Prostate gland (tissue), 2 donors: ENCODE measurements at regions not wholly inside any gene's neighbourhood (a gene's known extent, or its start where the extent isn't known, plus 50 kb on each side); places are given as distances from the start of the nearest gene placed in this dataset.

Source experiments
- CTCF ChIP-seq, 4 experiments: fragments of 200-600 bp in 2 of 4; fragments of 450-650 bp in 2 of 4; sonication (generic) in 2 of 4; IDR thresholded peaks; 1 replicate in 3 of 4; 2 replicates in 1 of 4; pipeline ENCODE4 v1.5.1; 2016 to 2019; ENCODE audit warnings: antibody characterized with exemption in 4 of 4, mild to moderate bottlenecking in 2 of 4, moderate library complexity in 2 of 4
- POLR2A ChIP-seq: fragments of 450-650 bp; IDR thresholded peaks from one replicate; pipeline ENCODE4 v1.6.1; 2016; ENCODE audit warnings: antibody characterized with exemption, mild to moderate bottlenecking
- POLR2AphosphoS5 ChIP-seq: sonication (generic); formaldehyde crosslinking; IDR thresholded peaks from one replicate; pipeline ENCODE4 v1.6.1; 2017; ENCODE audit warnings: antibody characterized with exemption

GRCh38 chr18:1062588-1062987 is 157.9 kb downstream of the ADCYAP1 start:
- TF ChIP-seq CTCF (IDR thresholded peaks at IDR 0.05), result no peak
- TF ChIP-seq POLR2AphosphoS5, result no peak
- TF ChIP-seq POLR2A, result no peak
